ENCODE measurements at regions not wholly inside any gene's neighbourhood (a gene's known extent, or its start where the extent isn't known, plus 50 kb on each side); places are given as distances from the start of the nearest gene placed in this dataset.

DNA sequence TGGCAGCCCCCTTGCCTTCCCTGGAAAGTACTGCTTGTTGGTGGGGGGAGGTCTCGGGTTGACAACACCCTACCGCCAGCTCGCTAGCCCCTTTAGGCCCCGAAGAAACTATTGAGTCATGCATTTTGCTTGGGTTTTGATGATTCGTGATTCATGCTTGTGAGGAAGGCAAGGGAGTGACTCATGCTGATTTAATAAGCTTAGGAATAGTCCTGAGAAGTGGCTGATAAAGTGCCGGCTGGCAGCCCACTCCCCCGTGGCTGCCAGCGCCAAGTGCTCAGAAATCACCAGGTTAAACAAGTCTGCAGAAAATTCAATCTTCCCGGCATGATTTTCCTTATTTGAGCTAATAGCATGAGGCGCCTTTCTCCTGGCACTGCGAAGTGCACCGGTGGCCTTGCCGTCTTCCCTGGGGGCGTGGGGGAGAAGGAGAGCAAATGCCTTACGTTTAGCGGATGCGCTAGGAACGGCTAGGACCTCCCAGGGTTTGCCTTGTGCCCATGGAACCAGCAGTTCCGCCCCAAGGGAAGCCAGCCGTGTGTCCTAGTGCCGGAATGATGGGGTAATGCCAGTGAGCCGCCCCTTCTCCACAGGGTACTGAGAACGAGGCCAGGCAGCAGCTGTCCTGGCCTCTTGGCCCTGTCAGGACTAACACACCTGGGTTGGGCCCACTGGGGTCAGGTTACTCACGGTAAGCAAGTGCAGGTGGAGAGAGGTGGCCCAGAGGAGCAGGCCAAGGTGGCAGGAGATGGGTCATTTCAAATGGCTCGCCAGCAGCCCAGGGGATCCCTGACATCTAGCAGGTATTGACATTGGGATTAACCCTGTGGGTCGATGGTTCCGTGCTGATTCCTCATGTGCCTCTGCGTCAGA is 151.9 kb downstream of the MACROH2A1 start:
- peak; percentile 95 for DNase-seq

- DNase-seq, result no peak
These were observed 152.5 kb downstream of the MACROH2A1 start for GRCh38 chr5:135246605-135246922.

- no peak for DNase-seq
These were observed 153.2 kb downstream of the MACROH2A1 start for GRCh38 chr5:135245521-135246499.

GRCh38 chr5:135244620-135245021 is 154.4 kb downstream of the MACROH2A1 start:
- DNase-seq, result no peak

DNA sequence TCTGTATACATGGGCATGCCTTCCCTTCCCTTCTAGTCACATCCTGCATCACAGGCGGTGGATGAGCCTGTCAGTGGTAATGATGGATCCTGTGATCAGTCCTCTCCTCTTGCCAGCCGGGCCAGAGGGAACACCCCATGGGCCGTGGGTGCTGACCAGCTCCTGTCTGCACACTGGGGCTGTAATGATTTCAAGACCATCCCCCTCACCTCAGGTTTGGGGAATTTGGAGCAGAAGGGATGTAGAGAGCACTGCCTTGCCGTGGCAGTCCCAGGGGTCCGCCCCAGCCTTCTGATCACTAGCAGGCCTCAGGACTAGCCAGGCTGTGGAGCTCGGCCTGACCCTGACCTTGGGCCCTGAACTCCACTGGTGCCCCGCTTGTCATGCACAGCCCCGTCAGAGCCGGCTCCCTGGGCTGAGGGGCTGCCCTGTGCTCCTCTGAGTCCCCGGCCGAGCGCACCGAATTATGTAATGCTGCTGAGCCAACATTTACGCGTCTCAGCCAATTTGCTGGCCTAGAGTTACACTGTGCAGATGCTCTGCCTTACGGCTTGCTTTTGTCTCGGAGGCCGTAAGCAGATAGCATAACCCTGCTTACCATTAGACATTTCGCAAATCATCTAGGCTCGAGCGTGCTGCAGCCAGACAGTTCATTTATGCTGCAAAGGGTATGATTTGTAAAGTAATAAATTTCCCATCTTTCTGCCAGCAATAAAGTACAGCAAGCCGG is 155.3 kb downstream of the MACROH2A1 start:
- no peak for DNase-seq

DNA sequence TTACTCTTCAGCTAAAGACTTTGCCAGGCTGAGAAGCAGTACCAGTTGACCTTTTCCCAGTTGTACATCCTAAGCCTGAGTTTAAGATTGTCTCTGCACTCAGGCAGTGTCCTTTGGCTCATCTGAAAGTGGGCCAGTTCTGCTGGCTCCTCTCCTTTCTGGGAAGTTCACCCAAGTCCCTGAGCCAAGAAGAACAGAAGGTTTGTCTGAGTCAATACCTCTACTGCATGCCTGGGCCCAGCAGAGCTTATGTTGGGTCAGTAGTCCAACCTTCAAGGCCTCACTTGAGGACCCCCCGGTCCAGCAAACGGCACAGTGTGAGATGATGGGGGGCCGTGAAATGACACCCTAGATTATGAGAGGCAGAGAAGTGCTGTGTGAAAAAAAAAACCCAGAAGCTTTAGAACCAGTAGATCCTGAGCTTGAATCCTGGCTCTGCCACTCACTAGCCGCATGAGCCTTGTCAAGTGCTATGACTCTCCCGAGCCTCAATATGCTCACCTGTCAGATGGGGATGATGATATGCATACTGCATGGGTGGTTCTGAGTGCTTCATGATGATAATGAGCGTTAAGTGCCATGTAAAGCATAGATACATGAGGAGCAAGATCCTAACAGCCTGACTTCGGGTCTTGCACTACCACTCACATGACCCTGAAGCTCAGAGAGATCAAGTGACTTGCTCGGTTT is 156.0 kb downstream of the MACROH2A1 start:
- DNase-seq, result no peak

GRCh38 chr5:135242021-135242865 is 156.8 kb downstream of the MACROH2A1 start:
- no peak for DNase-seq

- DNase-seq, result no peak
These were observed 157.5 kb downstream of the MACROH2A1 start for GRCh38 chr5:135241536-135241935.

DNA sequence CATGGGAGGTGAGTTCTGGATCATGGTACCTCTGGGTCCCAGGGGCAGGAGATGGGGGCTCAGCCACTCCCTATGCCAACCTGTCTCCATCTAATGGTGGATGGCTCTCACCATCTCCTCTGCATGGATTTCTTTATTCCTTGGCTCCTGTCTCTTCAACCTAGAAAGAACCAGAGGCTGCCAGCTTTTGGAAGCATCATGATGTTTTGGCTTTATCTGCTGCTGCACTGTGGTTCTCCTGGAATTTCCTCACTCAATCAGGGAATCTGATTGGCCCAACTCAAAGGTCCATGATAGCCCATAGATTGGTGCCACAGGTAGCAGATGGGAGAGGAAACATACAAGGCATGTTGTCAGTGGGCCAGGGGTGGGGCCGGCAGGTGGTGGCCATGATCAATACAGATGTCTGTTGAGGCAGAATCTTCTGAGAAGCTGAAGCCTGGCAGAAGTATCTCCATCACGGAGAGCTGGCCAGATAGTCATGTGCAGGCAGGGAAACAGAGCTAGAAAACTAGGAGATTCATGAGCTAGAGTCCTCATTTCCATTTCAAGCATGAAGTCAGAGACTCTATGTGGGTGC is 158.2 kb downstream of the MACROH2A1 start:
- no peak for DNase-seq

GRCh38 chr5:135240283-135240633 is 158.8 kb downstream of the MACROH2A1 start:
- DNase-seq, result no peak

DNA sequence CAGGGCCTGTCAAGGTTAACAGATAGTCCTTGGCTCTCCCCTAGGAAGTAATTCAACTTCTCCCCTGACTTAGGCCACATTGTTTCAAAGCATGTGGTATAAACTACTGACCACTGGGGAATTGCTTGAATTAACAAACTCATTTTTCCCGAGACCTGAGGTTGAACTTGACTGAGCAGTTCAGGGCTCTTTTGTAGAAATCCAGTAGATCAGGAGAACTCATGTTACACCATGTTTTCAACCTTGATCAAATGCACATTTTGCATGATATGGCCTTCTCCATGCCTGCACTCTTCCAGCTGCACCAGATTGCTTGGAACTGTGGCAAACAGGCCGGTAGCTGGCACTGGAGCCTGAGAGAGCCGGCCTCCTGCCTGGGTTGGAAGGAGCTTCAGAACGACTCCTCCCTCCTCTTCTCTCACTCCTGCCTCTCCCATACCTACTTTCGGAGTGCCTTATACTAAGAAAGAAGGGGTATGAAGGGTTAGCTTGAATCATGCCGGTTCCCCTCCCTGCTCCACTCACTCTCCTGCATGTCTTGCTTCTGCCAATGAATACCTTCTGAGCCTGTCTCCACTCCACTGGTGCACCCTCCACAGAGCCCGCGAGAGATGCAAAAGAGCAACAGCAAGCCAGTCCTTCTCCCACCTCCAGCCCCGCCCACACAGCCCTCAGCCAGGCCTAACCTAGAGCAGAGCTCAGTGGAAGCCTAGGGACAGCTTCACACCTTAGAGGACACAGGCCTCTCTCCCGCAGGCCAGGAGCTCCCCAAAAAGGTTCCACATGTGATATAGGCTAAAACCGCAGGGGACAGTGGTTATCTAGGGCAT is 159.4 kb downstream of the MACROH2A1 start:
- no peak for DNase-seq

DNA sequence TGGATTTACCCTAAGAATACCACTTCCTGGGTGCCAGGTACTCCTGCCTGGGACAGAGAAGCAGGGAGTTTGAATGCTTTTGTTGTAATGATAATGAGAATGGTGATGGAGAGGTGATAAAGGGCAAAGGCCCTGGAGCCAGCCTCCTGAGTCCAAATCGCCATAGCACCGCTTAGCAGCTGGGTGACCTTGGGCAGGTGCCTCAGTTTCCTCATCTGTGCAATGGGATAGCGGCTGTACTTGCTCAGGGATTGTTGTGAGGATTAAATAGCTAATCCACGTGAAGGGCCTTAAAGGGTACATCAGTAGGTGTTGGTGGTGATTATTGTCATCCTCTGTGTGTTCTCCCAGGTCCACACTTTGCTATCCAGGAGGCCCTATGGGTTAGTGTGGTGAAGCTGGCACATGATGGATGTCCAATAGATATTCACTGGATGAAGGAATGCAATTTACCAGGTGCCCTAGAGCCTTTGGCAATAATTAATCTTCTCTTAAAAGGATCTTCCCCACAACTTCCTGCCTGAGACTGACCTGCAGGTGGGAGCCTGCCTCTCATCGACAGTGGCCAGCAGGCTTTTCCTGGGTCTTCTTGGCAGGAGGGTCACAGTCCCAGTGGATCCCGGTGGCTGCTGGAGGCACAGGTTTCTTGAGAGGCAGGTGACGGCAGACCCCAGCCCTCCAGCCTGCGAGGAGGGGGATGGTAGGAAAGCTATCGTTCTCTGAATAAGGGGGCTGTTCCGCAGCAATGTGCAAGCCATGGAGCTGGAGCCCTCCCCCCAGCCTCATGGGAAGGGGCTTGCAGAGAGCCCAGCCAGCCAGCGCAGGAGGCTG is 160.2 kb downstream of the MACROH2A1 start:
- DNase-seq, result no peak

DNA sequence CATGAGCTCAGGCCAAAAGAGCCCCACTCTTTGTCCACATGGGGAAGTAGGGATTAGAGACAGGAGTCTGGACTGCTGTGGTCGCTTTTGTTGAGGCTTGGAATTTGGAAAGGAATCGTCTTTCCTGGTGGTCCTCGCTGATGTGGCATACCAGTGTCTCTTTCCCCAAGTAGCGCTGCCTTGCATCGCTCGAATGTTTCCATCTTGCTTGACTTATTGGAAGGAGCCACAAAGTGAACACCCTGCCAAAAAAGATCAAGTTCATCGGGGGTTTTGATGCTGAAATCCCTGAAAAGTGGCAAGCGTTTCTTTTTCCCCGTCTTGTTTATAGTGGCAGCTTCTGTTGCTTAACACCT is 161.3 kb downstream of the MACROH2A1 start:
- DNase-seq, result no peak

- no peak for DNase-seq
These were observed 161.9 kb downstream of the MACROH2A1 start for GRCh38 chr5:135236908-135237747.

DNA sequence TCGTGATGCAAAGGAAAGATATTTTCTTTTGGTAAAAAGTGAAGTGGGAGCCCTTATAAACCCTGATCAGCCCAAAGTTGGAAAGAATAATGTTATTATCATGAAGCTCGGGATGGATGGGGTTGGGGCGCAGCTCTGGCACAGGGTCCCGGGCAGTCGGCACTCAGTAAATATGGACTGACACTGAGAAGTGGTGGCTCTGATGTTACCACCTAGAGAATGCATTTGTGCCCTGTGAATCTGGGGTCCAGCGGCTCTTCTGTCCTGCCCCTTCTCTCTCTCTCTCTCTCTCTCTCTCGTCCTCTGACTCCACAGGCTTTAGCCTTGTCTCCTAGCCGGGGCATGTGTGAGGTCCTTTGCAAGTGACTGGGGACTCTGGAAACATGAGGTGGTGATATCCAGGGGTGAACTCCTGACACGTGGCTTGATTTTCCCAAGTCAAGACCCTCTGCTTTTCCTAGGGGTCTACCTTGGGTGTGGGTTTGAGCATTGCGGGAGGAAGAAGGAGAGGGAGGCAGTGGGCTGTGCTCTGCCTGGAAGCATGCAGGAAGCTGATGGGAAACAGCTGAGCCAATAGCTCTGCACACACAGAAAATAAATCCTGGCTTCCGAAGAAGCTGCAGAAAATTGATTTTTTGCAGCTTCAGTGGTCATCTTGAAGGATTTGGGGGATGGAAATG is 162.7 kb downstream of the MACROH2A1 start:
- no peak for DNase-seq

GRCh38 chr5:135235551-135236227 is 163.3 kb downstream of the MACROH2A1 start:
- DNase-seq, result no peak

DNA sequence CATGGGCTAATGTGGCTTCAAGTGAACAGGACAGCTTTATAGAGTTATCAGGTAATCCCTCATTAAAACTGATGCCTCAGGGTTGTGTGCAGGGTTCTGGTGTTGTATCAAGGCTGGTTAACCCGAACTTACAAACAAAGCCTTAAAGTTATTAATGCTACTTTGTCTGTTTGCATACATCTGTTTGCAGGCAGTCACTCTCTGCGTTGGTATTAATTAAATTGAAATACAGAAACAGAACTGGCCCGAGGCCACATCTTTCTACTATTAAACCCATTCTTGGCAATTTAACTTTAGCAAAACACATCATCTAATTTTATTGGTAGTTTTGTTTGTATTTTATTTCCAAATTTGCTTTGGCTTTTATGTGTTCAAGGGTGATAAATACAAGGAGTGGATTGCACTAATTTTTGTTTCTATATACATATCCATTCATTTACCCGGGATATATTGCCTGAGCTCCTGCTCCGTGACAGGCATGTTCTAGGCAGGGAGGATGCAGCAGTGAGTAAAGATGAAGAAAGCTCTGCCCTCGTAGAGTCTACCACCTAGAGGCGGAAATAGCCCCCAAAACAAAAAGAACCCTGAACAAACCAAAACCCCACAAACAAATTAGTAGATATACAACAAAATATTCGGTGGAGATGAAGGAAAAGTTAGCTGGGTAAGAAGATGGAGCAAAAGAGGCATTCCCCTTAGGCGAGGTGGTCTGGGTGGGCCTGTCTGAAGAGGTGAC is 164.2 kb downstream of the MACROH2A1 start:
- no peak for DNase-seq
